ENCODE measurements at regions not wholly inside any gene's neighbourhood (a gene's known extent, or its start where the extent isn't known, plus 50 kb on each side); places are given as distances from the start of the nearest gene placed in this dataset.

DNA sequence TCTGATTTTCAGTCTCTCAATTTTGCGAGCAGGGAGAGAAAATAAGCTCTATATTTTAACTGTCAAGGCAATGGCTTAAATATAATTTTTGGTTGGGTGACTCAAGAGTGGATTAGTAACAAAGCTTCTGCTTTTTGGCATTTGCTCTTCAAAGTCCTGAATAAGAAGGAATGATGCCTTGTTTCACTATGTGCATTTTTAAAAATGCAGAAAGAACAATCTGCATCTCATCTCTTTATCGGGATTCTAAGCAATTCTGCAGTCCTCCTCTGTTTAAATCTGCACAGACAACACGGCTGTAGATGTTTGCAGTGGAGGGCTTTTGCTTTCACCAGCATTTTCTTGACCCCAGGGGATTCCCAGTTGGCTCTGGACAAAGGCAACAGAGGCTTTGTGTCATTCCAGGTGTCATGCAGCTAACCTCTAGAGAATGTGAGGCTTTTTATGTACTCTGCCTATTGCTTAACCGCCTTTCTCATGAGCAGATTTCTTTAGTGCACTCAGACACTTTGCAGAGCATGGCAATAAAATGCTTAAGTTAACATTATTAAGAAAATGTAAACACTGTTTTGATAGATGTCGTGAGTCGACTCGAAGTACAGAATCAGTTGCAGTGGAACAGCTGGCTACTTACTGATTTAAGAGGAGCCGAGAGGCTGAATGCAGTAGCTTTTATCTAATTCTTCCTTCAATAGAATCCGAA, 783.2 kb upstream of the NEGR1 start:
- in situ Hi-C loops (cut with HindIII; ENCODE audit: low sequenced_read_pairs): no loop called here
- no peak for TF ChIP-seq CTCF (IDR thresholded peaks at IDR 0.05; ENCODE audit: low read depth, low read length)
- no peak for DNase-seq (ENCODE audit: low read depth, low spot score)
- no peak overlapping the region for H3K4me3 ChIP-seq (ENCODE audit: low read depth, low read length)

DNA sequence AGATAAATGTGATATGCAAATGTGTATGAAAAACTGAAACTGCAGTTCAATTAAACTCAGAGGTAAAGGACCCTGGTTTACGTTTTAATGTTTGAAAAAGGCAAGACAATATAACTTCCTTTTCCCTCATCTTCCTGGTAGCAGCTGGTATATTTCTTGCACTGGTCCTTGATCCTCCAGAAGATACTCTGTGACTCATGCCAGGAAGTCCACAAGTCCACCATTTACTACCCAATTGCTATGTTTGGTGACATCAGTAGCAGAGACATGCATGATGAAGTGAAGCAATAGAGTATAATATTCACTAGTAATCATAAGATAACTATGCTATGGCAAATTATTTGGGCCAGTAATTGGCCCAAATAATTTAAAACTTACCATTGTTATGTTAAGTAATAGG, 774.5 kb upstream of the NEGR1 start:
- in situ Hi-C loops (cut with HindIII; ENCODE audit: low sequenced_read_pairs): no loop called here
- TF ChIP-seq CTCF (IDR thresholded peaks at IDR 0.05; ENCODE audit: low read depth, low read length): no peak
- H3K4me3 ChIP-seq (ENCODE audit: low read depth, low read length): no peak overlapping the region
- DNase-seq (ENCODE audit: low read depth, low spot score): no peak

- peak; percentile 43 for DNase-seq (ENCODE audit: low read depth, low spot score)
- in situ Hi-C loops (cut with HindIII; ENCODE audit: low sequenced_read_pairs): no loop called here
- TF ChIP-seq CTCF (IDR thresholded peaks at IDR 0.05; ENCODE audit: low read depth, low read length): no peak
- no peak overlapping the region for H3K4me3 ChIP-seq (ENCODE audit: low read depth, low read length)
Measured at GRCh38 chr1:73044241-73045036, 762.1 kb upstream of the NEGR1 start.

DNA sequence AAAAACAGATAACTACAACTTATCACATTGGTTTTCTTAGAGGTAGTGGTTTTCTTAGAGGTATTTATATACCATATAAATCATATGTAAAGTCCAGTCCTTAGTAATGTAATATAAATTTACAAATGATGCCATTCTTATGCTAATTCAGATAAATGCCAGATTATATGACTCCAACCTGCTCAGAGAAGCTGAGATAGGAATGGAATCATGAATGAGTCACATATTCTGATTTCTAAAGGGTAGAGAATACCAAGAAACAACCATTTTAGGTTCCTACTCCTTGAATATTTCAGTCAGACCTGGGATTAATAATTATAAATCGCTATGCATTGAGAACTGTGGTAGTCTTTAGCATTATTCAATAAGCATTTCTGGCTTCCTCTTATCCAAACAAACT, 760.1 kb upstream of the NEGR1 start:
- in situ Hi-C loops (cut with HindIII; ENCODE audit: low sequenced_read_pairs): no loop called here
- no peak for TF ChIP-seq CTCF (IDR thresholded peaks at IDR 0.05; ENCODE audit: low read depth, low read length)
- no peak overlapping the region for H3K4me3 ChIP-seq (ENCODE audit: low read depth, low read length)
- no peak for DNase-seq (ENCODE audit: low read depth, low spot score)

GRCh38 chr1:73040811-73041210, 758.5 kb upstream of the NEGR1 start:
- TF ChIP-seq CTCF (IDR thresholded peaks at IDR 0.05; ENCODE audit: low read depth, low read length): no peak
- H3K4me3 ChIP-seq (ENCODE audit: low read depth, low read length): no peak overlapping the region
- in situ Hi-C loops (cut with HindIII; ENCODE audit: low sequenced_read_pairs): no loop called here
- no peak for DNase-seq (ENCODE audit: low read depth, low spot score)

DNA sequence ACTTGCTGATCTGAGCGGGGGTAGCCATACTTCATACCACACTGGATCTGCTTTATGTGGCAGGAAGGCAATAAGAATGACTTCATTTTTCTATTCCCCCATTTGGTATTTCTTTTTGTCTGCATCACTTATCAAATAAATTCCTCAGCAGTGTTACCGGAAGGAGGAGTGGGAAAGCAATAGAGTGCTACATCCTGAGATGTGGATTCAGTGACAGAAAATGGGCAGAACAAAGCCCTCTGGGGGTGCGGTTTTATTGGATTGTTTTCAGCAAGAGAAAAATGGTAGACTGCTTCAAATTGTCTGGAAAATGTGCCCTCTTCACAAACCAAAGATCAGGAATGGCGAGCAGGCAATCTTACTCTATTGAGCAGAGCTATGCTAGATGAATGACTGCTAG, 751.9 kb upstream of the NEGR1 start:
- in situ Hi-C loops (cut with HindIII; ENCODE audit: low sequenced_read_pairs): no loop called here
- no peak for TF ChIP-seq CTCF (IDR thresholded peaks at IDR 0.05; ENCODE audit: low read depth, low read length)
- H3K4me3 ChIP-seq (ENCODE audit: low read depth, low read length): no peak overlapping the region
- DNase-seq (ENCODE audit: low read depth, low spot score): no peak
